ENCODE measurements at regions not wholly inside any gene's neighbourhood (a gene's known extent, or its start where the extent isn't known, plus 50 kb on each side); places are given as distances from the start of the nearest gene placed in this dataset.

DNA sequence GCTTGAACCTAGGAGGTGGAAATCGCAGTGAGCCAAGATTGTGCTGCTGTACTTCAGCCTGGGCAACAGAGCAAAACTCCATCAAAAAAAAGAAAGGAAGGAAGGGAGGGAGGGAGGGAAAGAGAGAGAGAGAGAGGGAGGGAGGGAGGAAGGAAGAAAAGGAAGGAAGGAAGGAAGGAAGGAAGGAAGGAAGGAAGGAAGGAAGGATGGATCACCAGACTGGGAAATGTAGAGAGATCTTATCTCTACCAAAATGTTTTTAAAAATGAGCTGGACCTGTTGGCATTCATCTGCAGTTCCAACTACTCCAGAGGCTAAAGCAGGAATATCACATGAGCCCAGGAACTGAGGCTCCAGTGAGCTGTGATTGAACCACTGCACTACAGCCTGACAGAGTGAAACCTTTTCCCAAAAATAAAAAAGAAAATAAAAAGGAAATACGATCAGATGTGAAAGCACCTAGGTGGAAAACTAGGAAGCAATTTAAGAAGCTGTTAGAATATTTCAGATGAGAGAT, 239.4 kb downstream of the CDH7 start:
- Histone ChIP-seq H3K27me3 (ENCODE audit: control insufficient read depth, insufficient read depth, low read length, poor library complexity, severe bottlenecking) (no peaks in the 10 kb centered on the region), H3K27ac (ENCODE audit: insufficient read depth, low read depth, low read length, poor library complexity, severe bottlenecking) (no peak overlapping the region), H3K9me3 (ENCODE audit: control insufficient read depth, low read length) (no peaks in the 10 kb centered on the region), H3K4me1 (ENCODE audit: control insufficient read depth, insufficient read depth, low read length) (no peaks in the 10 kb centered on the region), H3K36me3 (ENCODE audit: control insufficient read depth, insufficient read depth, low read length) (no peaks in the 10 kb centered on the region), H3K4me3 (ENCODE audit: insufficient read depth, low read depth, low read length) (no peak overlapping the region)
- 89 to 94% methylated on average over 2 of the region's 2 CpGs for WGBS, 2 experiments

DNA sequence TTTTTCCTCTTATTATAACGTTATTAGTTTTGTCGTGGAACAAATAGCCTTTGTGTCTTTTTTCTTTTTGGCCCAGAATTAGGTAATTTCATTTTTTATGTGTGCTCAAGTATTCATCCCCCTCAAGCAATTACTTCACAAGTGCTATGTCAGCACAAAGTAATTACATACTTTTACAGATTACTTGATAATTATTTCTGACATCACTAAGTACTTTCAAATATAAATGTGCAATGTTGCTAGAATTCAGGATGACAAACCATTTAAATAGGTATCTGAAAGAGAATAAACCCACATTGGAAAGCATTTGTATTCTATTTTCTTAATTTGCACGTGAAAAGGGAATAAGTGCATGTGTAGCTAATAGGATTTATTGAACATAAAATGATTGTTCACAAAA, 238.2 kb downstream of the CDH7 start:
- no peaks in the 10 kb centered on the region for H3K4me1 ChIP-seq (ENCODE audit: control insufficient read depth, insufficient read depth, low read length)
- 86 to 96% methylated on average over 3 of the region's 3 CpGs for WGBS, 2 experiments
- no peak overlapping the region for H3K4me3 ChIP-seq (ENCODE audit: insufficient read depth, low read depth, low read length)
- H3K27me3 ChIP-seq (ENCODE audit: control insufficient read depth, insufficient read depth, low read length, poor library complexity, severe bottlenecking), result no peaks in the 10 kb centered on the region
- H3K9me3 ChIP-seq (ENCODE audit: control insufficient read depth, low read length), result no peaks in the 10 kb centered on the region
- no peaks in the 10 kb centered on the region for H3K36me3 ChIP-seq (ENCODE audit: control insufficient read depth, insufficient read depth, low read length)
- no peak overlapping the region for H3K27ac ChIP-seq (ENCODE audit: insufficient read depth, low read depth, low read length, poor library complexity, severe bottlenecking)

DNA sequence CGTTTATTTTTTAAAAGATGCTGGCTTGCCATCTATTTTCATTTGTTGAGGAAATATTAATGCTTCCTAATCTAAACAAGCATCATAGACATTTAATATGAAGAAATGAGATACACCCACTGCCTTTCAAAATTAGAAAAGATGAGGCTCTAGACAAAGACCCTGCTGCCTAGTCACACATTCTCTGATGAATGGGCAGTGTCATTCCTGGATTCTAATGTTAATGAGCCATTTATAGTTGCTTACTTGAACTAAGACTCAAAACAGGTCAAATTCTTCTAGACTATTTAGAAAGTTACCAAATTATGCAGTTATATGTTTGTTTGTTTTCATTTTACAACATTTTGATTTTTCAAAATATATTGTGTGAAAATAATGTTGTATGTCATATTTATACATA, 237.6 kb downstream of the CDH7 start:
- no peak overlapping the region for H3K27ac ChIP-seq (ENCODE audit: insufficient read depth, low read depth, low read length, poor library complexity, severe bottlenecking)
- H3K36me3 ChIP-seq (ENCODE audit: control insufficient read depth, insufficient read depth, low read length), result no peaks in the 10 kb centered on the region
- H3K4me1 ChIP-seq (ENCODE audit: control insufficient read depth, insufficient read depth, low read length), result no peaks in the 10 kb centered on the region
- no CpG with 5 or more reads among the region's 1 CpG for WGBS, 2 experiments
- H3K4me3 ChIP-seq (ENCODE audit: insufficient read depth, low read depth, low read length), result no peak overlapping the region
- H3K27me3 ChIP-seq (ENCODE audit: control insufficient read depth, insufficient read depth, low read length, poor library complexity, severe bottlenecking), result no peaks in the 10 kb centered on the region
- H3K9me3 ChIP-seq (ENCODE audit: control insufficient read depth, low read length), result no peaks in the 10 kb centered on the region

DNA sequence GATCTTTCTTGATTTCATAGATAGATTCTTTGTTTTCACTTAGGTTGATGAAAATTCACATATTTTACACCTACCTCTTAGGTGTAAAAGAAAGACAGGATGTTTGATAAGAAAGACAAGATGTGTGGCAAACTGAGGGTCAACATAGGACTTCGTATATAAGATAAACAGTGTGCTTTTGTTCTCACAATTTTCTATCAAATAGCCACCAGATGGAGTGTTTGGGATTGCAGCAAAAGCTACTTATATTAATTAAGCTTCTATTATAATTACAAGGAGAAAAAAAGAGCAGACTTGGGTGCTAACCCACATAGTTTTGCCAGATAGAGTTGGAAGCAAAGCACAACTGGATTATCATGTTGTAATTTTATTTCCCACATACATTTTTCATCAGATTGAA, 232.9 kb downstream of the CDH7 start:
- WGBS, 2 experiments, result 100% methylated on average over 1 of the region's 1 CpG; no CpG with 5 or more reads in 1 of the 2 experiments

DNA sequence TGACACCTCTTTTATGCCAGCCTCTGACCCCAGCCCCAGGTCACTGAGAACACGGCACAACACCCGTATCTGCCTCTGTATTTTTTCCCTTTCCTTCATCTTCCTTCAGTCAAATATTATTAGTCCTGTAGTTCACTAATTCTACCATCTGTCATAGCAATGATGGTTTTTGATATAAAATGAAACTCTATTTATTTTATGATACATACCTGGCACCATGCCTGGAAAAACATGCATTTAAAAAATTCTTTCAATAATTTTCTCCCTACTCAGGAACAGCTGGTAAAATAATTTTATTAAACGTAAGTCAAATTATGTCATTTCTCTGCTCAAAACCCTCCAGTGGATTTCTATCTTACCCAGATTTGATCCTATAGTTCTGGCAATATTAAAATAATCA, 224.7 kb downstream of the CDH7 start:
- no peaks in the 10 kb centered on the region for H3K36me3 ChIP-seq (ENCODE audit: control insufficient read depth, insufficient read depth, low read length)
- no peaks in the 10 kb centered on the region for H3K27me3 ChIP-seq (ENCODE audit: control insufficient read depth, insufficient read depth, low read length, poor library complexity, severe bottlenecking)
- no peaks in the 10 kb centered on the region for H3K9me3 ChIP-seq (ENCODE audit: control insufficient read depth, low read length)
- WGBS, 2 experiments, result 88 to 94% methylated on average over 3 of the region's 3 CpGs
- H3K4me1 ChIP-seq (ENCODE audit: control insufficient read depth, insufficient read depth, low read length), result no peaks in the 10 kb centered on the region
- no peak overlapping the region for H3K27ac ChIP-seq (ENCODE audit: insufficient read depth, low read depth, low read length, poor library complexity, severe bottlenecking)
- no peak overlapping the region for H3K4me3 ChIP-seq (ENCODE audit: insufficient read depth, low read depth, low read length)

More for the DNA sequence above, 232.9 kb downstream of the CDH7 start:
- H3K36me3 ChIP-seq (ENCODE audit: control insufficient read depth, insufficient read depth, low read length), result no peaks in the 10 kb centered on the region
- peaks cover 2% of the 10 kb centered on the region for H3K9me3 ChIP-seq (ENCODE audit: control insufficient read depth, low read length)
- no peaks in the 10 kb centered on the region for H3K27me3 ChIP-seq (ENCODE audit: control insufficient read depth, insufficient read depth, low read length, poor library complexity, severe bottlenecking)
- H3K4me3 ChIP-seq (ENCODE audit: insufficient read depth, low read depth, low read length), result no peak overlapping the region
- H3K27ac ChIP-seq (ENCODE audit: insufficient read depth, low read depth, low read length, poor library complexity, severe bottlenecking), result no peak overlapping the region
- no peaks in the 10 kb centered on the region for H3K4me1 ChIP-seq (ENCODE audit: control insufficient read depth, insufficient read depth, low read length)

DNA sequence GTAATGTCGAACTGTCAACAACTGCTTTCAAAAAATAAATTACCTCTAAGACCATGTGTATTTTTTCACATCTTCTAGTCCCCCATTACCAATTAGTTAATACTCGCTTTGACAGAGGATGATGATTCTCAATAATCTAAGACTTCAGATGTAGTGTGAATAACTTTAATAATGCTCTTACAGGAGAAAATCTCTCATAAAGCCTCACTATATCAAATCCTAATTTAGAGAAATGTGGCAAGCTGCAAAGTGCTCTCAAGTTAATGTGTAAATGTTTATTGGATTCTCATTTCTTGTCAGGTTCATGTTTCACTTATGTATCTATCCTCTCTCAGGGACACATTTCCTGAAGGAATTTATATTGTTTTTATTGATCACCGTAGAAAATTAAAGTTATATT, 223.9 kb downstream of the CDH7 start:
- no peaks in the 10 kb centered on the region for H3K36me3 ChIP-seq (ENCODE audit: control insufficient read depth, insufficient read depth, low read length)
- 90 to 92% methylated on average over 1 to 2 of the region's 3 CpGs for WGBS, 2 experiments
- no peaks in the 10 kb centered on the region for H3K27me3 ChIP-seq (ENCODE audit: control insufficient read depth, insufficient read depth, low read length, poor library complexity, severe bottlenecking)

DNA sequence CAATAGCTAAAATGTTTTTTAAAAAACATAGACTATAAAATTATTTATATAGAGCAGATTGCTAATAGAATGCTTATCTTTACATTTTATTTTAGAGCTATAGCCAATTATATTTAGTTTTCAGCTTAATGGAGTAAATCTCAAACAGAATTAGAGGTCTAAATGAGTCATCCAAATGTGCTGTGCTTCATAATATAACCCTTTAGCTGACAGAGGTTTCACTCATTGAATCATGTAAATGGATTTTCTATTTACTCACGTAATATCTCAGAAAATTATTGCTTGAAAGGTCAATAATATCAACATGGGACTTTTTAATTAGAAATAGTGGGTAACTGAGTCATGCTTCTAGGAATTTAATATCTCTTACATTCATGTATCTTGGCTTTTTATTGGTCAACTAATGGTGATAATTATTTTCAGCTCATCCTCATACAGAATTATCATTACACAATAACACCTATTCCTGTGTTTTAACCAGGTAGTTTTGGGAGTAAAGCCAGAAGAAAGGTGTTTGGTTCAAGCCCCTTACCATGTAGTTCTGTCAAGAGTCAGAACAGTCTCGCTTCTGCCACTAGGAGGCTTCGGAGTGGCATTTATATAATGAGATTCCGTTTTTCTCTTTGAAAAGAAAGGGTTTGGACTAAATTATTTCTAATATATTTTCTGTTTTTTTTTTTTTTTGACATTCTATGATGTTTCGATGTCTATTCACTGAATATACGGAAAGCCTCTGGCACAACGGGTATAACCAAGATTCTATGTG, 217.6 kb downstream of the CDH7 start:
- Histone ChIP-seq H3K27me3 (ENCODE audit: control insufficient read depth, insufficient read depth, low read length, poor library complexity, severe bottlenecking) (no peaks in the 10 kb centered on the region), H3K4me1 (ENCODE audit: control insufficient read depth, insufficient read depth, low read length) (no peaks in the 10 kb centered on the region), H3K27ac (ENCODE audit: insufficient read depth, low read depth, low read length, poor library complexity, severe bottlenecking) (no peak overlapping the region), H3K36me3 (ENCODE audit: control insufficient read depth, insufficient read depth, low read length) (no peaks in the 10 kb centered on the region), H3K4me3 (ENCODE audit: insufficient read depth, low read depth, low read length) (no peak overlapping the region), H3K9me3 (ENCODE audit: control insufficient read depth, low read length) (no peaks in the 10 kb centered on the region)
- 74% methylated on average over 2 to 3 of the region's 7 CpGs for WGBS, 2 experiments

More for the DNA sequence above, 223.9 kb downstream of the CDH7 start:
- Histone ChIP-seq H3K4me1 (ENCODE audit: control insufficient read depth, insufficient read depth, low read length) (no peaks in the 10 kb centered on the region), H3K9me3 (ENCODE audit: control insufficient read depth, low read length) (no peaks in the 10 kb centered on the region), H3K4me3 (ENCODE audit: insufficient read depth, low read depth, low read length) (no peak overlapping the region), H3K27ac (ENCODE audit: insufficient read depth, low read depth, low read length, poor library complexity, severe bottlenecking) (no peak overlapping the region)

DNA sequence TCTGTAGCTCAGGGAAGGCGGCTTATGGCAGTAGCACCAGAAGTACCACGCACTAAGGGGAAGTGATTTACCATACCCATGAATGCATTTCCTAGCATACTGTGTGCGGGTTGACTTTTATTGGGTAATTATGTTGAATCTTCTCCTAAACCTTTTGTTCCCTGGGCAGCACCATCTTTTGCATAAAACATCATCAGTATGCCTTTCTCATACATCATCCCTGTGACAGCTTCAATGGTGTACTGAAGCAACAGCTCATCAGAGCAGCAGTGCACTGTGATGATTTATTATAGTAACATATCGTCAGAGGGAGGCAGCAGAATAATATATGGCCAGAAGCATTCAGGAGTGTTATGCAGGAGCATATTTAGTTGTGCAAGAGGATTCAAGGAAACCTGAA, 204.9 kb downstream of the CDH7 start:
- Histone ChIP-seq H3K36me3 (ENCODE audit: control insufficient read depth, insufficient read depth, low read length) (no peaks in the 10 kb centered on the region), H3K27ac (ENCODE audit: insufficient read depth, low read depth, low read length, poor library complexity, severe bottlenecking) (no peak overlapping the region), H3K4me3 (ENCODE audit: insufficient read depth, low read depth, low read length) (no peak overlapping the region), H3K27me3 (ENCODE audit: control insufficient read depth, insufficient read depth, low read length, poor library complexity, severe bottlenecking) (no peaks in the 10 kb centered on the region), H3K4me1 (ENCODE audit: control insufficient read depth, insufficient read depth, low read length) (no peaks in the 10 kb centered on the region), H3K9me3 (ENCODE audit: control insufficient read depth, low read length) (no peaks in the 10 kb centered on the region)
- WGBS, 2 experiments, result 95 to 98% methylated on average over 3 to 4 of the region's 4 CpGs

DNA sequence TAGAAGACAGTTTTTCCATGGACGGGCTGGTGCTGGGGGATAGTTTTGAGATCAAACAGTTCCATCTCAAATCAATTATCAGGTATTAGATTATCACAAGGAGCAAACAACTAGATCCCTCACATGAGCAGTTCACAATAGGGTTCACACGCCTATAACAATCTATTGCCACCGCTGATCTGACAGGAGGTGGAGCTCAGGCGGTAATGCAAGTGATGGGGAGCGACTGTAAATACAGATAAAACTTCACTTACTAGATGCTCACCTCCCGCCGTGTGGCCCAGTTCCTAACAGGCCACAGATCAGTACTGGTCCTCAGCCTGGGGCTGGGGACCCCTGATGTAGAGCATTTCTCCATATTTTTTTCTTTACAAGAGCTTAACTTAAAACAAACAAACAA, 203.6 kb downstream of the CDH7 start:
- H3K4me3 ChIP-seq (ENCODE audit: insufficient read depth, low read depth, low read length), result no peak overlapping the region
- no peaks in the 10 kb centered on the region for H3K9me3 ChIP-seq (ENCODE audit: control insufficient read depth, low read length)
- H3K36me3 ChIP-seq (ENCODE audit: control insufficient read depth, insufficient read depth, low read length), result no peaks in the 10 kb centered on the region
- WGBS, 2 experiments, result 93 to 94% methylated on average over 7 of the region's 7 CpGs
- no peak overlapping the region for H3K27ac ChIP-seq (ENCODE audit: insufficient read depth, low read depth, low read length, poor library complexity, severe bottlenecking)
- no peaks in the 10 kb centered on the region for H3K4me1 ChIP-seq (ENCODE audit: control insufficient read depth, insufficient read depth, low read length)
- H3K27me3 ChIP-seq (ENCODE audit: control insufficient read depth, insufficient read depth, low read length, poor library complexity, severe bottlenecking), result no peaks in the 10 kb centered on the region

DNA sequence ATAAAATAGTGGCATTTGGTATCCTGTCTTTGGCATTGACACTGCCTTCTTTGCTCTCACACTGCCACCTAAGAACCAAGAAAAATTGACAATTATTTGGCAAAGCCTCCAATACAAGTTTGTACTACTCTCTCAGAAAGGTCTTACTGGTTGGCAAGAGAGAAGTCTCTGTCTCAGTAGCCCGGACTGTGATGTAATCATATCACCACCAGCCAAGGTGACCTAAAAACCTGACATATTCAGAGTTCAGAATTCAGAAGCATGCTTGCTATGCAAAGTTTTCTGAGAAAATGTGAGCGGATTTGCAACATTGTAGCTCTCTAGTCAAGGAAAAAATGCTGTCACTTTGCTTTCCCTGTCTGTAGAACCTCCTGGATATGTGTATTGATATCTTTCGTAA, 196.0 kb downstream of the CDH7 start:
- WGBS, 2 experiments, result 64 to 81% methylated on average over 2 to 3 of the region's 3 CpGs
- Histone ChIP-seq H3K27ac (ENCODE audit: insufficient read depth, low read depth, low read length, poor library complexity, severe bottlenecking) (no peak overlapping the region), H3K4me3 (ENCODE audit: insufficient read depth, low read depth, low read length) (no peak overlapping the region), H3K4me1 (ENCODE audit: control insufficient read depth, insufficient read depth, low read length) (no peaks in the 10 kb centered on the region), H3K36me3 (ENCODE audit: control insufficient read depth, insufficient read depth, low read length) (no peaks in the 10 kb centered on the region), H3K27me3 (ENCODE audit: control insufficient read depth, insufficient read depth, low read length, poor library complexity, severe bottlenecking) (no peaks in the 10 kb centered on the region), H3K9me3 (ENCODE audit: control insufficient read depth, low read length) (no peaks in the 10 kb centered on the region)

Measured in ectodermal cell (in vitro differentiated cells).